ENCODE measurements at regions not wholly inside any gene's neighbourhood (a gene's known extent, or its start where the extent isn't known, plus 50 kb on each side); places are given as distances from the start of the nearest gene placed in this dataset.

DNA sequence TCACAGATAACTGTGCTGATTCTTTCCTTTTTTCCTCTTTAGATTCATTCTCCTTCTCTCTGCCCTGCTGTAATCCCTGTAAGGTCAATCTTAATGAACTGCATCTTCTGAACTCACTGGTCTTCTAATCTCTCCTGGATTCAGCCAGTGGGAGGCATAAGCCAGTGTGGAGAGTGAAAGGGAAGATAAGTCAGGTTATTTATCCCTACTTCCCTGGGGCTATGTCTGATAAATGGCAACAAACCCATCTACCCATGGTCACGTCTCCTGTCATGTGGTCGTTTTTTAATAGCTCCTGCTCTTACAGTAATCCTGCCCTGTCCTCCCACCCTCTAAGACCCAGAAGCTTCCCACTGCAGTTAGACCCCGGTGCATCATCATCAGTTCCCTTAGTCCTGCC, 199.6 kb upstream of the NAALADL2 start:
- TF ChIP-seq, protein P1, sequence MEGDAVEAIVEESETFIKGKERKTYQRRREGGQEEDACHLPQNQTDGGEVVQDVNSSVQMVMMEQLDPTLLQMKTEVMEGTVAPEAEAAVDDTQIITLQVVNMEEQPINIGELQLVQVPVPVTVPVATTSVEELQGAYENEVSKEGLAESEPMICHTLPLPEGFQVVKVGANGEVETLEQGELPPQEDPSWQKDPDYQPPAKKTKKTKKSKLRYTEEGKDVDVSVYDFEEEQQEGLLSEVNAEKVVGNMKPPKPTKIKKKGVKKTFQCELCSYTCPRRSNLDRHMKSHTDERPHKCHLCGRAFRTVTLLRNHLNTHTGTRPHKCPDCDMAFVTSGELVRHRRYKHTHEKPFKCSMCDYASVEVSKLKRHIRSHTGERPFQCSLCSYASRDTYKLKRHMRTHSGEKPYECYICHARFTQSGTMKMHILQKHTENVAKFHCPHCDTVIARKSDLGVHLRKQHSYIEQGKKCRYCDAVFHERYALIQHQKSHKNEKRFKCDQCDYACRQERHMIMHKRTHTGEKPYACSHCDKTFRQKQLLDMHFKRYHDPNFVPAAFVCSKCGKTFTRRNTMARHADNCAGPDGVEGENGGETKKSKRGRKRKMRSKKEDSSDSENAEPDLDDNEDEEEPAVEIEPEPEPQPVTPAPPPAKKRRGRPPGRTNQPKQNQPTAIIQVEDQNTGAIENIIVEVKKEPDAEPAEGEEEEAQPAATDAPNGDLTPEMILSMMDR (conservative IDR thresholded peaks at IDR 0.05 in 1 of 2, IDR thresholded peaks at IDR 0.05 in 1 of 2; ENCODE audit: low read depth in 1 of 2, low read length in 2 of 2), result no peak
- no peak for TF ChIP-seq EZH2 (IDR thresholded peaks at IDR 0.05; ENCODE audit: low read length, missing control alignments)

Measured in fibroblast of lung (primary cell).